ENCODE measurements at regions not wholly inside any gene's neighbourhood (a gene's known extent, or its start where the extent isn't known, plus 50 kb on each side); places are given as distances from the start of the nearest gene placed in this dataset.

- TF ChIP-seq CTCF (IDR thresholded peaks at IDR 0.05) (no peak), ZFX (IDR thresholded peaks at IDR 0.05; ENCODE audit: borderline replicate concordance) (no peak)
These were observed 157.1 kb upstream of the SCN7A start for GRCh38 chr2:166651080-166651675.
